KMS-11 (cell line): ENCODE measurements at regions not wholly inside any gene's neighbourhood (a gene's known extent, or its start where the extent isn't known, plus 50 kb on each side); places are given as distances from the start of the nearest gene placed in this dataset.

Experiments
- H2AFZ ChIP-seq: fragments of 200-600 bp; sonication (generic); 2 replicates; pipeline ENCODE4 v1.6.1; 2016; ENCODE audit warnings: antibody characterized with exemption, mixed run types, low read depth
- H3K27ac ChIP-seq: fragments of 200-600 bp; sonication (generic); 2 replicates; pipeline ENCODE4 v1.6.1; 2016; ENCODE audit warnings: mild to moderate bottlenecking, mixed run types
- H3K27me3 ChIP-seq: fragments of 200-600 bp; sonication (generic); 2 replicates; pipeline ENCODE4 v1.6.1; 2017; ENCODE audit warnings: mild to moderate bottlenecking, low read depth, mixed run types, moderate library complexity; ENCODE audit not compliant: insufficient read depth
- H3K36me3 ChIP-seq: fragments of 200-600 bp; sonication (generic); 2 replicates; pipeline ENCODE4 v1.6.1; 2017; ENCODE audit warnings: mild to moderate bottlenecking, mixed run types; ENCODE audit not compliant: insufficient read depth
- H3K4me1 ChIP-seq: fragments of 200-600 bp; sonication (generic); 2 replicates; pipeline ENCODE4 v1.6.1; 2016; ENCODE audit warnings: mild to moderate bottlenecking, low read depth, mixed run types; ENCODE audit not compliant: poor library complexity, severe bottlenecking
- H3K4me2 ChIP-seq: fragments of 200-600 bp; sonication (generic); 2 replicates; pipeline ENCODE4 v1.7.0; 2016; ENCODE audit warnings: mild to moderate bottlenecking, mixed run types
- H3K4me3 ChIP-seq: fragments of 200-600 bp; sonication (generic); IDR thresholded peaks from 2 replicates; pipeline ENCODE4 v1.6.1; 2017; ENCODE audit warnings: low read depth, low read length, mixed read lengths; ENCODE audit not compliant: insufficient read depth
- H3K79me2 ChIP-seq: fragments of 200-600 bp; sonication (generic); 2 replicates; pipeline ENCODE4 v1.6.1; 2016; ENCODE audit warnings: low read depth, mixed run types; ENCODE audit not compliant: insufficient read depth
- H3K9ac ChIP-seq: fragments of 200-600 bp; sonication (generic); 2 replicates; pipeline ENCODE4 v1.6.1; 2016; ENCODE audit warnings: mild to moderate bottlenecking, mixed run types
- H4K20me1 ChIP-seq: fragments of 200-600 bp; sonication (generic); 2 replicates; pipeline ENCODE4 v1.6.1; 2016; ENCODE audit warnings: mild to moderate bottlenecking, mixed run types; ENCODE audit not compliant: insufficient read depth
- TF ChIP-seq, protein P1 (sequence below): fragments of 200-600 bp; sonication (generic); conservative IDR thresholded peaks from 2 replicates; pipeline ENCODE4 v1.6.1; 2017; ENCODE audit warnings: low read depth, mild to moderate bottlenecking, antibody characterized with exemption, low read length, moderate library complexity, mixed read lengths

DNA sequence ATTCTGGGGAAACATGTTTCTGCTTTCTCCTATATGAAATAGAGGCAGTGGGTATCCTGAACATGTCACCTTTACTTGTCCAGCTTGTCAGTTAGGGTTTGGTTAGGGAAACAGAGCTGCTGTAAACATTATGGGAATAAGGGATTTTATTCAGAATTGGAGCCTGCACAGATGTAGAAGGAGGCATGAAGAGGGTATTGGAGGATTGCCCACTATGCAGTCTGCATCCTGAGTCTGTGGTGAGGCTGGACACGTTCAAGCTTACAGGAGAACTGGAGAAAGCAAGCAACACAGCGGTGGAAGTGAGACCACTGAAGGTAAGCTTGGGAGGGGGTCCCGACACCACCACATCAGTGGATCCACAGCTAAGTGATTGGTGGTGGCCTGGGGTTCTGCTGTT lies 443.0 kb upstream of the TNP1 start:
- no peak overlapping the region for H3K27ac ChIP-seq
- H4K20me1 ChIP-seq, result no peaks in the 10 kb centered on the region
- H3K27me3 ChIP-seq, result no peaks in the 10 kb centered on the region
- no peak overlapping the region for H3K4me2 ChIP-seq
- H3K9ac ChIP-seq, result no peak overlapping the region
- no peaks in the 10 kb centered on the region for H3K4me1 ChIP-seq
- H2AFZ ChIP-seq, result no peak overlapping the region
- TF ChIP-seq, protein P1, sequence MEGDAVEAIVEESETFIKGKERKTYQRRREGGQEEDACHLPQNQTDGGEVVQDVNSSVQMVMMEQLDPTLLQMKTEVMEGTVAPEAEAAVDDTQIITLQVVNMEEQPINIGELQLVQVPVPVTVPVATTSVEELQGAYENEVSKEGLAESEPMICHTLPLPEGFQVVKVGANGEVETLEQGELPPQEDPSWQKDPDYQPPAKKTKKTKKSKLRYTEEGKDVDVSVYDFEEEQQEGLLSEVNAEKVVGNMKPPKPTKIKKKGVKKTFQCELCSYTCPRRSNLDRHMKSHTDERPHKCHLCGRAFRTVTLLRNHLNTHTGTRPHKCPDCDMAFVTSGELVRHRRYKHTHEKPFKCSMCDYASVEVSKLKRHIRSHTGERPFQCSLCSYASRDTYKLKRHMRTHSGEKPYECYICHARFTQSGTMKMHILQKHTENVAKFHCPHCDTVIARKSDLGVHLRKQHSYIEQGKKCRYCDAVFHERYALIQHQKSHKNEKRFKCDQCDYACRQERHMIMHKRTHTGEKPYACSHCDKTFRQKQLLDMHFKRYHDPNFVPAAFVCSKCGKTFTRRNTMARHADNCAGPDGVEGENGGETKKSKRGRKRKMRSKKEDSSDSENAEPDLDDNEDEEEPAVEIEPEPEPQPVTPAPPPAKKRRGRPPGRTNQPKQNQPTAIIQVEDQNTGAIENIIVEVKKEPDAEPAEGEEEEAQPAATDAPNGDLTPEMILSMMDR, result no peak
- H3K4me3 ChIP-seq, result no peak overlapping the region
- no peaks in the 10 kb centered on the region for H3K79me2 ChIP-seq
- no peaks in the 10 kb centered on the region for H3K36me3 ChIP-seq

DNA sequence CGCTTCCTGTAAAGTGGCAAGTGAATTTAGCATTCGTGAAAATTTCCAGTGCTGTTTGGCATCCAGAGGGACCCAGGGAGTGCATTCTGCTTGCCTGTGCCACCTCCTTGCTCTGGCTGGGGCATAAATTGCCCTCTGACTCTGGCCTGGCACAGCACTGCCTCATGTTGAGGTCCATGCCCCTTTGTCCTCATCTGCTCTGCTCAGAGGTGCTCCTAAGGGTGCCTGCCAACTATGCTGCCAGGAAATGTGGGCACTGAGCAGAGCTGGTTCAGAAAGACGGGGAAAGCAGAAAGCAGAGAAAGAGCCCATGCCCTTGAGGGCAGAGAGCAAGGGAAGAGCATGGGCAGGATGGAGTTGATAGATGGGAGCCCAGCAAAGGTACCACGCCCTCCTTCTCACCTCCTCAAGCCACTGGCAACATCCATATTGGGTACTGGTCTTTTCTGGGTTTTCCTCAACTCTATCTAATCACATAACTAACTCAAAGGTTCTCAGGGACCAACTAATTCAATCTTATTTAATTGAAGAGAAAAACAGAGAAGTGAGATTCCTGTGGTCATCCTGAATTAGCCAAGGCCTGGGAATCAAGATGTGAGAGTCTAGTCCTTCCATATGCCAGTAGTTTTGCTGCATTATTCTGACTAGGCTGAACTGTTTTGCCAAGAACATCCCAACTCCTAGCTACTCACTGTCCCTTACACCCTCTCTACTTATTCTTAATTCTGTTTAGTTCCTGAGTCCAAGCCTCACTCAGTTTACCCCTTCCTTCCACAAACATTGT lies 441.5 kb upstream of the TNP1 start:
- H2AFZ ChIP-seq, result no peak overlapping the region
- no peak overlapping the region for H3K4me2 ChIP-seq
- no peaks in the 10 kb centered on the region for H3K4me1 ChIP-seq
- H4K20me1 ChIP-seq, result no peaks in the 10 kb centered on the region
- no peaks in the 10 kb centered on the region for H3K36me3 ChIP-seq
- H3K9ac ChIP-seq, result no peak overlapping the region
- TF ChIP-seq, protein P1, result no peak
- H3K4me3 ChIP-seq, result no peak overlapping the region
- H3K27me3 ChIP-seq, result no peaks in the 10 kb centered on the region
- no peak overlapping the region for H3K27ac ChIP-seq
- H3K79me2 ChIP-seq, result no peaks in the 10 kb centered on the region

DNA sequence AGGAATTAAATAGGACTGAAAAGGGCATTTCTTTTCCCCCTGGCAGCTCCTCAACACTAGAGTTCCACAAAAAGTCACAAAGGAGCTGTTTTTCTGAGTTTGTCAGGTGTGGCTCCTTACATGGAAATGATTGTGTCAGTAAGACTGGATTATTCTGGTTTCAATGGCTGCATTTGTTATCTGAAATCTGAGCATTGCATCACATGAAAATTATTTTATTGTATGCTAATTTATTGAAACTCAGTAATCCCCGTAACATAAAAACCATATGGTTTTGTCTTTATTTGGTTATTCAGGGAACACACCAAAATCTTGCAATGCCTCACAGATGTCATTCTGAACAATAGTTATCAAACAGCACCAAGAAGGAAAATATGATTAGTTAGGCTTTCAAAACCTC lies 439.7 kb upstream of the TNP1 start:
- no peaks in the 10 kb centered on the region for H3K36me3 ChIP-seq
- no peak overlapping the region for H3K27ac ChIP-seq
- no peak overlapping the region for H2AFZ ChIP-seq
- H3K27me3 ChIP-seq, result no peaks in the 10 kb centered on the region
- H3K9ac ChIP-seq, result no peak overlapping the region
- no peak overlapping the region for H3K4me2 ChIP-seq
- TF ChIP-seq, protein P1, result no peak
- no peak overlapping the region for H3K4me3 ChIP-seq
- H3K4me1 ChIP-seq, result no peaks in the 10 kb centered on the region
- no peaks in the 10 kb centered on the region for H4K20me1 ChIP-seq
- no peaks in the 10 kb centered on the region for H3K79me2 ChIP-seq

DNA sequence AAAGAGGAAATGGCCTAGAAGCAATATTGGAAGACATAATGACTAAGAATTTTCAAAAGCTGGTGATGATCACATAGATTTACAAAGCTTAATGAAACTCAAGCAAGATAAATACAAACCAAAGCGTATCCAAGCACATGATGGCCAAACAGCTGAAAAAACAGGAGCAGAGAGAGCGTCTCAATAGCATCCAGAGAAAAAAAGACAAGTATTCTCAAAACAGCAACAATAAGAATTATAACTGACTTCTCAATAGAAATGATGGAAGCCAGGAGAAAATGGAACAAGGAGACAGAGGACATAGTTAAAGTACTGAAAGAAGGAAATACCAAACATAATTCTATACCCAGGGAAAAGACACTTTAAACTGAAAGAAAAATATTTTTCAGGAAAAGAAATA lies 437.2 kb upstream of the TNP1 start:
- TF ChIP-seq, protein P1, result no peak
- no peaks in the 10 kb centered on the region for H4K20me1 ChIP-seq

More for the DNA sequence above, 437.2 kb upstream of the TNP1 start:
- Histone ChIP-seq H3K9ac (no peak overlapping the region), H3K27me3 (no peaks in the 10 kb centered on the region), H3K4me1 (no peaks in the 10 kb centered on the region), H3K4me2 (no peak overlapping the region), H2AFZ (no peak overlapping the region), H3K4me3 (no peak overlapping the region), H3K79me2 (no peaks in the 10 kb centered on the region), H3K36me3 (no peaks in the 10 kb centered on the region), H3K27ac (no peak overlapping the region)
